ENCODE measurements at regions not wholly inside any gene's neighbourhood (a gene's known extent, or its start where the extent isn't known, plus 50 kb on each side); places are given as distances from the start of the nearest gene placed in this dataset.

DNA sequence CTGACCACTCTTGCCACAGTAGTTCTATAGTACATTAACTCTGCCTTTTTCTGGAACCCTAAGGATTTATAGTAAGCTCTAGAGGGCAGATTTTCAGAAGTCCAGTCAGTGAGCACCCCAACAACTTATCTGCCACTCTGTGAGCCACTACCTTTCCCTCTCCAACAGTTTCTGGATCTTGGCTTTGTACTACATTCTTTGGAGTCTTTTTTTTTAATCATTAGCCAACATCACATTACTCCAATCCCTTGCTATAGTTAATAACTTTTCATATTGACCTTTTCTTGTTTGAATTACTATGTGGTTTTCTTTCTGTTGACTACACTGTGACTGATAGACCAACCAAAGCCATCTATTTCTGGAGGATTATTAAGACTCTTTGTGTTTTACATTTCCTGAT, 1596.7 kb upstream of the PRMT6 start:
- TF ChIP-seq, protein P1, sequence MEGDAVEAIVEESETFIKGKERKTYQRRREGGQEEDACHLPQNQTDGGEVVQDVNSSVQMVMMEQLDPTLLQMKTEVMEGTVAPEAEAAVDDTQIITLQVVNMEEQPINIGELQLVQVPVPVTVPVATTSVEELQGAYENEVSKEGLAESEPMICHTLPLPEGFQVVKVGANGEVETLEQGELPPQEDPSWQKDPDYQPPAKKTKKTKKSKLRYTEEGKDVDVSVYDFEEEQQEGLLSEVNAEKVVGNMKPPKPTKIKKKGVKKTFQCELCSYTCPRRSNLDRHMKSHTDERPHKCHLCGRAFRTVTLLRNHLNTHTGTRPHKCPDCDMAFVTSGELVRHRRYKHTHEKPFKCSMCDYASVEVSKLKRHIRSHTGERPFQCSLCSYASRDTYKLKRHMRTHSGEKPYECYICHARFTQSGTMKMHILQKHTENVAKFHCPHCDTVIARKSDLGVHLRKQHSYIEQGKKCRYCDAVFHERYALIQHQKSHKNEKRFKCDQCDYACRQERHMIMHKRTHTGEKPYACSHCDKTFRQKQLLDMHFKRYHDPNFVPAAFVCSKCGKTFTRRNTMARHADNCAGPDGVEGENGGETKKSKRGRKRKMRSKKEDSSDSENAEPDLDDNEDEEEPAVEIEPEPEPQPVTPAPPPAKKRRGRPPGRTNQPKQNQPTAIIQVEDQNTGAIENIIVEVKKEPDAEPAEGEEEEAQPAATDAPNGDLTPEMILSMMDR (IDR thresholded peaks at IDR 0.05; ENCODE audit: low read depth, low read length, missing input control) = no peak
- TF ChIP-seq GABPA (IDR thresholded peaks at IDR 0.05 in 1 of 2, conservative IDR thresholded peaks at IDR 0.05 in 1 of 2) (no peak), TAF1 (conservative IDR thresholded peaks at IDR 0.05) (no peak), RAD21 (IDR thresholded peaks at IDR 0.05) (no peak)
- TF ChIP-seq, protein P2, sequence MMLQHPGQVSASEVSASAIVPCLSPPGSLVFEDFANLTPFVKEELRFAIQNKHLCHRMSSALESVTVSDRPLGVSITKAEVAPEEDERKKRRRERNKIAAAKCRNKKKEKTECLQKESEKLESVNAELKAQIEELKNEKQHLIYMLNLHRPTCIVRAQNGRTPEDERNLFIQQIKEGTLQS (IDR thresholded peaks at IDR 0.05) = no peak

Data from liver (tissue), 3 donors.